ENCODE measurements at regions not wholly inside any gene's neighbourhood (a gene's known extent, or its start where the extent isn't known, plus 50 kb on each side); places are given as distances from the start of the nearest gene placed in this dataset.
"Not testable (repeated sequence)": the region's sequence is repeated elsewhere in the genome, so short reads cannot be mapped to it uniquely, and the experiment has no call there.

- no peak for DNase-seq (ENCODE audit: low spot score)
Measured at GRCh38 chr15:37416103-37416502, 315.8 kb upstream of the MEIS2 start.

DNA sequence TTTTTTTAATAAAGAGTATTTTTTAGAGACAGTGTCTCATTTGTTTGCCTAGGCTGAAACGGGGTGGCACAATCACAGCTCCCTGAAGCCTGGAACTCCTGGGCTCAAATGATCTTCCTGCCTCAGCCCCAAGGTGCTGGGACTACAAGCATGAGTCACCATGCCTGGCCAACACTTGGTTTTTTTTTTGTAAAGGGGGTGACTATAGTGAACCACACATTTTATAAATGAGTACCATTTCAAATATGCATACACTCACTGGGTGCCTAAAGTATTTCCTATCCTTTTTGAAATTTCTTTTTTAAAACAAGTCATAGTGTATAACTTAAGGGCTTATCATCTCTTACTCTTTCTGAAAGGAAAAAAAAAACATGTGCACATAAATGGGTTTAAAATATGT is 325.2 kb upstream of the MEIS2 start:
- DNase-seq (ENCODE audit: low spot score): no peak

GRCh38 chr15:37427393-37427792 is 327.0 kb upstream of the MEIS2 start:
- not testable (repeated sequence) for DNase-seq (ENCODE audit: low spot score)

DNA sequence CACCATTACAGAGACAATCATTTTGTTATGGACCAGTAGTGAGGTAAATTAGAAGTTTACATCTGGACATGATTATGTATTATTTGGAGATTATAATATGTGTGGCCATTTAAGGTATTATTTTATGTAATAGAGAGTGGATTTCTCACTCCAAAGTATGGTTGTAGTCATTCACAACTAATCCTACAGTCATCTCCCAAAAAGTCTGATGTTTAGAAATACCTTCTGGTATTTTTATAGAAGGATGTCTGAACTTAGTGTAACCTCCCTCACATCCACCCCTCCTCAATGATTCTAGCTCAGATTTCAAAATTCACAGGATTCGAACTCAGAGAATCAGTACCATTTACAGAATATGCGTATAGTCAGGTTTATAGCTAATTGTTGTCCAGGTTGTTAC is 346.6 kb upstream of the MEIS2 start:
- no peak for DNase-seq (ENCODE audit: low spot score)

- no peak for DNase-seq (ENCODE audit: low spot score)
Measured at GRCh38 chr15:37452498-37452897, 352.1 kb upstream of the MEIS2 start.

GRCh38 chr15:37480482-37480881 is 380.1 kb upstream of the MEIS2 start:
- no peak for DNase-seq (ENCODE audit: low spot score)

GRCh38 chr15:37481126-37481525 is 380.8 kb upstream of the MEIS2 start:
- no peak for DNase-seq (ENCODE audit: low spot score)

GRCh38 chr15:37483779-37484178 is 383.4 kb upstream of the MEIS2 start:
- DNase-seq (ENCODE audit: low spot score): no peak

GRCh38 chr15:37485056-37485455 is 384.7 kb upstream of the MEIS2 start:
- no peak for DNase-seq (ENCODE audit: low spot score)

DNA sequence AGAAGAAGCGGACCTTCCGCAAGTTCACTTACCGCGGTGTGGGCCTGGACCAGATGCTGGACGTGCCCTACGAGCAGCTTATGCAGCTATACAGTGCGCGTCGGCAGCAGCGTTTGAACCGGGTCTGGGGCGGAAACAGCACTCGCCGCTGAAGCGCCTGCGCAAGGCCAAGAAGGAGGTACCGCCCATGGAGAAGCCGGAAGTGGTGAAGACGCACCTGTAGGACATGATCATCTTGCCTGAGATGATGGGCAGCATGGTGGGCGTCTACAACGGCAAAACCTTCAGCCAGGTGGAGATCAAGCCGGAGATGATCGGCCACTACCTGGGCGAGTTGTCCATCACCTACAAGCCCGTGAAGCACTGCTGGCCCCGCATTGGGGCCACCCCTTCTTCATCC is 390.4 kb upstream of the MEIS2 start:
- DNase-seq (ENCODE audit: low spot score): no peak

DNA sequence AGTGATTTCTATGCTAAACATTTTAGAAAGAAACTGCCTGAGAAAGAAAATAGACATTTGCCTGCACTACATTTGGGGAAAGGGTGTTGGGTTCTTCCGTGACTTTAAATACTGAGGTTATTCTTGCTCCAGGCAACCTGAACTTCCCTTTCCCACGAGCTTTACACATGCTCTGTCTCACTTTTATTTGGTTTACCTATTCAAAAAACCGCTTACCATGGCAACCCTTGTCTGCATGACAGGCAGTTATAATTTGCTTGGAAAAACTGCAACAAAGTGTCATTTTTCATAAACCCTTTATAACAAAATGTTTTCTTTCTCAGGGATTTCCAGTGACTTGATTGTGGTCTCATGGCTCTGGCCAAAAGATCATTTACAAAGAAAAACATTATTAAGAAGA is 416.3 kb upstream of the MEIS2 start:
- no peak for DNase-seq (ENCODE audit: low spot score)

GRCh38 chr15:37517191-37517895 is 417.0 kb upstream of the MEIS2 start:
- no peak for DNase-seq (ENCODE audit: low spot score)

- DNase-seq (ENCODE audit: low spot score): no peak
Measured at GRCh38 chr15:37518436-37518835, 416.0 kb upstream of the TMCO5A start.

- no peak for DNase-seq (ENCODE audit: low spot score)
Measured at GRCh38 chr15:37520026-37520425, 414.4 kb upstream of the TMCO5A start.

DNA sequence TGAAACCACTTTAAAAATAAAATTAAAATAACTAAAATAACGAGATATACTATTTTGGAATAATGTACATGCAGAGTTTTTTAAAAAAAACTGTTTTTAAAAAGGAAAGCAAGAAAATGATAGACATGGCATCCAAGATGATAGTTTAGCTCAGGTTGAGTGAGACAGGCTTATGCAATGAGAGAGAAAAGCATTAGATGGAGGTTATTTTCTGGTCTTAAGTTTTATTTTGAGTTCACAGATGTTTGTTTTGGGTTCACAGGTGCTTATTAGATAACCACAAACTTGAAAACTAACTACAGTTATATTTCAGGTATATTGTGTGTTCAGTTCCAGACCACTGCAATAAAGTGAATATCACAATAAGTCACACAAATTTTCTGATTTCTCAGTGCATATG is 413.6 kb upstream of the TMCO5A start:
- DNase-seq (ENCODE audit: low spot score): no peak

GRCh38 chr15:37524601-37525000 is 409.8 kb upstream of the TMCO5A start:
- DNase-seq (ENCODE audit: low spot score): no peak

DNA sequence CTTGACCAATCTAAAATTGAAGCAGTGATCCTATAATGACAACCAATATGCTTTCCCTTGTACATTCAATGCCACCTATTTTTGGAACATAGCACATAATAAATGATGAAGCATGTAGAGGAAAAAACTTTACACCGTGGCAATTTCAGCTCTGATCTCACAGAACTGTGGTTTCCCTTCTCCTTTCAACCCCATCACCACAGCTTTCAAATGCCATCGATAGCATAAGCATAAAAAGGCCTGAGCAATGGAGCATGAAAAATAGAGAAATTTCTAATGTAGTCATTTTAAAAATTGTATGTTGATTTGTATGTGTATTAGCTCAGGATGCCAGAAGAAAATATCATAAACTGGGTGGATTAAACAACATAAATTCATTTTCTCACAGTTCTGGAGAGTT is 406.0 kb upstream of the TMCO5A start:
- no peak for DNase-seq (ENCODE audit: low spot score)

GRCh38 chr15:37536967-37537605 is 397.4 kb upstream of the TMCO5A start:
- DNase-seq (ENCODE audit: low spot score): no peak

GRCh38 chr15:37537802-37538201 is 396.6 kb upstream of the TMCO5A start:
- no peak for DNase-seq (ENCODE audit: low spot score)

GRCh38 chr15:37548116-37548515 is 386.3 kb upstream of the TMCO5A start:
- no peak for DNase-seq (ENCODE audit: low spot score)

DNA sequence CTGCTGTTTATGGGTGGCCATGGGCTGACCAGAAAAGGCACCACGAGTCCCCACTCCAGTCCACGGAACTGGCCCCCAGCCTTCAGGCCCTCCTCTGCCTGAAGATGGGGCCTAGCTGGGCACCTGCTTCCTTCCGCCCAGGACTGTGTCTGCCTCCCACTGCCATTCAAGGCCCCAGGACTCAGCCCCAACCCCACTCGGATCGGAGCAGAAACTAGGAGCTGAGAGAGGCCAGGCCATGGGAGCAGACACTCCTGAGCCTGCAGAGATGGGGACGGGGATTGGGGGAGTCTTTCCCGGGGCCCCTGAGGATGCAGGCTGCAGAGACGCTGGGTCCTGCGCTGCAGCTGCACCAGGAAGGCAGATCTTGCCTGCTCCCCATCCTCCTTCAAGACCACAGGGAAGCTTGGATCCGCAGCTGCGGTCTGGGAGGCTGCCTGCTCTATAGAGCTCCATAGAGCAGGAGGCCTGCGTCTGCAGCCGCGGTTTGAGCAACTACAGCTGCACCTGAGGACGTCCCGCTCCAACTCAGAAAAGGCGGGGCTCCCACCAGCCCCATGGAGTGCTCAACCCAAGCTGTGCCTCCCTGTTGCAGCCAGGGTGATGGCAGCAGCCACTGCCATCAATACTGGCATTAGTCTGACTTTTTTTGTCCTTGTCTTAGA is 383.9 kb upstream of the TMCO5A start:
- no peak for DNase-seq (ENCODE audit: low spot score)

DNA sequence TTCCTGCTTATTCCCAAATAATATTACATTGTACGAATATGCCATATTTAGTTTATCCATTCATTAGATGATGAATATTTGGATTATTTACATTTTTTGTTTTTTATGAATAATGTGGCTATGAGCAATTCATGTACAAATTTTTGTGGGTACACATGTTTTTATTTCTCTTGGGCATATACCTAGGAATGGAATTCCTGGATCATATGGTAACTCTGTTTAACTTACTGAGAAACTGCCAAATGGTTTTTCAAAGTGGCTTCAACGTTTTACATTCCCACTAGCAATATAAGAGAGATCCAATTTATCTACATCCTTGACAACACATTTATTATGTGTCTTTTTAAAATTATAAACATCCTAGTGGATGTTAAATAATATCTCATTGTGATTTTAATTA is 362.0 kb upstream of the TMCO5A start:
- DNase-seq (ENCODE audit: low spot score): no peak

GRCh38 chr15:37574985-37575384 is 359.5 kb upstream of the TMCO5A start:
- no peak for DNase-seq (ENCODE audit: low spot score)

DNA sequence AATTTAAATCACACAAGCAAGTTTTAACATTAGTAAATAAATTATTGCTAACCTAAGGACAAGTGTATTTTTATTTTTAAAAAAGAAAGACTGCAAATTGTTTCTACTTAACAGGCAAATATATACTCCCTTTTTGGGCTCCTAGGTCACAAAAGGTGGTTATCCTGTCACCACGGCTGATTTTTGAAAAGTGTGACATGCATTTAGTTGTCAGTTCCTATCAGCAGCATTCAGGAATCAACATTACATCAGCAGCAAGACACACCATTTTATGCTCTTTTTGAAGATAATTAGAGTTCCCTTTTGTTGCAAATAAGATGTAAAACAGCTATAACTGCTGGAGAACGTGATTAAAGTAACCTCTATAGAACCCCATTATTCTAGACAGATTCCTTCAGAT is 357.5 kb upstream of the TMCO5A start:
- DNase-seq (ENCODE audit: low spot score): no peak
